Calu3 (cell line): ENCODE measurements at regions not wholly inside any gene's neighbourhood (a gene's known extent, or its start where the extent isn't known, plus 50 kb on each side); places are given as distances from the start of the nearest gene placed in this dataset.
A peak's percentile ranks its signal among the peaks of the same experiment; 100 is the strongest.

ENCODE experiments used
- BruUV-seq: library from RNA; stranded (reverse); fragments of 400-500 nt; replicated peaks from 2 replicates; lab custom pipeline; 2021; lab: Mats Ljungman, UMichigan
- CTCF ChIA-PET: fragments of 300-600 bp; sonication (Branson Sonifier 250); formaldehyde crosslinking; loops from one replicate; lab custom pipeline; 2022; ENCODE audit warnings: antibody characterized with exemption; lab: Charles Lee
- DNase-seq: peaks from one replicate; pipeline ENCODE4 v3.0.0; 2022
- H3K27ac Mint-ChIP-seq: one replicate; pipeline ENCODE4 v1.8.0; 2022; ENCODE audit warnings: mixed read lengths; ENCODE audit not compliant: unreplicated experiment
- H3K27me3 Mint-ChIP-seq: one replicate; pipeline ENCODE4 v1.8.0; 2022; ENCODE audit warnings: mixed read lengths; ENCODE audit not compliant: unreplicated experiment
- H3K36me3 Mint-ChIP-seq: one replicate; pipeline ENCODE4 v1.8.0; 2022; ENCODE audit warnings: mild to moderate bottlenecking, moderate library complexity, mixed read lengths; ENCODE audit not compliant: insufficient read depth, unreplicated experiment
- H3K4me1 Mint-ChIP-seq: one replicate; pipeline ENCODE4 v1.8.0; 2022; ENCODE audit warnings: mild to moderate bottlenecking, low read depth, mixed read lengths; ENCODE audit not compliant: unreplicated experiment
- H3K4me3 Mint-ChIP-seq: one replicate; pipeline ENCODE4 v1.8.0; 2022; ENCODE audit warnings: mild to moderate bottlenecking, low read depth, moderate library complexity, mixed read lengths; ENCODE audit not compliant: unreplicated experiment
- H3K9me3 Mint-ChIP-seq: one replicate; pipeline ENCODE4 v1.8.0; 2022; ENCODE audit warnings: low read depth, mixed read lengths; ENCODE audit not compliant: unreplicated experiment
- intact Hi-C: fragments of 100-400 bp; cut with micrococcal nuclease; formaldehyde crosslinking; loops from one replicate; pipeline ENCODE4 v1.10.0; 2022; ENCODE audit not compliant: unreplicated experiment
- TF ChIP-seq, protein P1 (sequence below): fragments of 200-600 bp; IDR thresholded peaks from one replicate; pipeline ENCODE4 v1.8.0; 2022; ENCODE audit warnings: antibody characterized with exemption; ENCODE audit not compliant: unreplicated experiment

DNA sequence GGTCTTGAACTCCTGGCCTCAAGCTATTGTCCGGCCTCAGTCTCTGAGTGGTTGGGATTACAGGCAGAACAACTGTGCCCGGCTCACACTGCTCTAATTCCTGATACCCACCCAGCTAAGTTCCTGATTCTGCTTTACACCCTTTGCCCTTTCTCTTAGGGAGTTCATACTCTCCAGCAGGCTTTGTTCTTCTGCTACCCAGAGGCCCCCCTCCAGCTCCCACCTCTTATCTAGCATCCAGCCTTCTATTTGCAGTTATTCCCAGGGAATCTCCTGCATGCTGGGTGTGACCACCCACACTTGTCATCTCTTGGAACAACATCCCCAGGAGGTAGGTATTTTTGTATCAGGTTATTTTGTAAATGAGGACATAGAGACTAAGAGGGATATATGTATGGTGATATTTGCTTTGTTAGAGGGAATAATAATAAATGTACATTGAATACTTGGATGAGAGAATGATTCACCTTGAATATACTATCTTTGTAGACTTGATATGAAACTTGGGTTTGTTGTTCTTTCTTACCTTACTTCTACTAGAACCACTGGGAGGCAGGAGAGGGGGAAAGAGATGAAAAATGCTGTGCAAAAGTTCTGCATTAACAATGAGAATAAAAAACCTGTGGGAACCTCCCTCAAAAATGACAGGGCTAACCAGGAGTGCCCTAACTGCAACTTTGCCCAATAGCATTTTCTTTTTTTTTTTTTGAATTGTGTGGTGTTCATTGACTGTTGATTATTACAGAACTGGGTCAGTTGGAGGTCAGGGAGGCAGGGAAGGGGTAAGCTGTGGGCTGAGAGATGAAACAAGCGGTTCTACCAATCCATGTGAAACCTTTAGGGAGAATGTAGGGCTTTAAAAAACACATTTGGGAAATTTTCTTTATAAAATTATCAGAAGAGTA is 157.4 kb downstream of the SPRY1 start:
- Mint-ChIP-seq H3K36me3 (peaks cover 12% of the 10 kb centered on the region), H3K27me3 (no peaks in the 10 kb centered on the region), H3K27ac (peak overlapping the region; percentile 90), H3K9me3 (peaks cover 2% of the 10 kb centered on the region), H3K4me3 (no peak overlapping the region), H3K4me1 (peaks cover 53% of the 10 kb centered on the region)
- BruUV-seq: no TSS peak
- intact Hi-C loops: loop anchor here (2.0 kb wide), 3 partner anchors 75 to 107 kb away; no protein-coding TSS in a partner anchor
- CTCF ChIA-PET: interaction anchor here (1.2 to 1.4 kb wide), 2 partner anchors 11 to 155 kb away, joined by 3 read pairs; no protein-coding TSS in a partner anchor
- no peak for DNase-seq
- TF ChIP-seq, protein P1, sequence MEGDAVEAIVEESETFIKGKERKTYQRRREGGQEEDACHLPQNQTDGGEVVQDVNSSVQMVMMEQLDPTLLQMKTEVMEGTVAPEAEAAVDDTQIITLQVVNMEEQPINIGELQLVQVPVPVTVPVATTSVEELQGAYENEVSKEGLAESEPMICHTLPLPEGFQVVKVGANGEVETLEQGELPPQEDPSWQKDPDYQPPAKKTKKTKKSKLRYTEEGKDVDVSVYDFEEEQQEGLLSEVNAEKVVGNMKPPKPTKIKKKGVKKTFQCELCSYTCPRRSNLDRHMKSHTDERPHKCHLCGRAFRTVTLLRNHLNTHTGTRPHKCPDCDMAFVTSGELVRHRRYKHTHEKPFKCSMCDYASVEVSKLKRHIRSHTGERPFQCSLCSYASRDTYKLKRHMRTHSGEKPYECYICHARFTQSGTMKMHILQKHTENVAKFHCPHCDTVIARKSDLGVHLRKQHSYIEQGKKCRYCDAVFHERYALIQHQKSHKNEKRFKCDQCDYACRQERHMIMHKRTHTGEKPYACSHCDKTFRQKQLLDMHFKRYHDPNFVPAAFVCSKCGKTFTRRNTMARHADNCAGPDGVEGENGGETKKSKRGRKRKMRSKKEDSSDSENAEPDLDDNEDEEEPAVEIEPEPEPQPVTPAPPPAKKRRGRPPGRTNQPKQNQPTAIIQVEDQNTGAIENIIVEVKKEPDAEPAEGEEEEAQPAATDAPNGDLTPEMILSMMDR: no peak

DNA sequence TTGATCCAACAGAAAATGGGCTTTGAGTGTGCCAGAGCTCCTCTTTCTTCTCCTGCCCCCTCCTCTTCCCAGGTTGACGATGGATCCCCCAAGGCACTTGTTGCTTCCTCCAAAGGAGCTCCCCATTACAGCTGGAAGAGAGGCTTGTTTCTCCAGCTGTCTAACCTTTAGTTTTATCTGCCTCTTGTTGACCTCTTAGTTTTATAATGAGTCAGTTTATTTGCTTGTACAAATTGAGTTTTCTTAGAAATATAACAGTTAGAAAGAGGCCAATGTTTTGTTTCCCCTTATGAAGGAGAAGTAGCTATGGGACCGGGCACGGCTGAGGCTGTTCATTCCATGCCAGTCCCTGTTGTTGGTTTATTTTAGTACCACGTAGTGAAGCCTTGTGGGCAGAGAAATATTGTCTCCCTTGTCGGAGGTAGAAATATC is 158.2 kb downstream of the SPRY1 start:
- no peak for DNase-seq
- Mint-ChIP-seq H3K27me3 (no peaks in the 10 kb centered on the region), H3K36me3 (peaks cover 12% of the 10 kb centered on the region), H3K27ac (peak overlapping the region; percentile 90), H3K9me3 (peaks cover under 1% of the 10 kb centered on the region), H3K4me3 (peak overlapping the region; percentile 55), H3K4me1 (peaks cover 62% of the 10 kb centered on the region)
- BruUV-seq: no TSS peak
- intact Hi-C loops: loop anchor here (1.0 to 5.0 kb wide), 6 partner anchors 33 to 557 kb away; no protein-coding TSS in a partner anchor
- TF ChIP-seq, protein P1: no peak
- CTCF ChIA-PET: interaction anchor here (0.6 to 2.1 kb wide), 4 partner anchors 10 to 76 kb away, joined by 3 to 6 read pairs (median 4); no protein-coding TSS in a partner anchor

DNA sequence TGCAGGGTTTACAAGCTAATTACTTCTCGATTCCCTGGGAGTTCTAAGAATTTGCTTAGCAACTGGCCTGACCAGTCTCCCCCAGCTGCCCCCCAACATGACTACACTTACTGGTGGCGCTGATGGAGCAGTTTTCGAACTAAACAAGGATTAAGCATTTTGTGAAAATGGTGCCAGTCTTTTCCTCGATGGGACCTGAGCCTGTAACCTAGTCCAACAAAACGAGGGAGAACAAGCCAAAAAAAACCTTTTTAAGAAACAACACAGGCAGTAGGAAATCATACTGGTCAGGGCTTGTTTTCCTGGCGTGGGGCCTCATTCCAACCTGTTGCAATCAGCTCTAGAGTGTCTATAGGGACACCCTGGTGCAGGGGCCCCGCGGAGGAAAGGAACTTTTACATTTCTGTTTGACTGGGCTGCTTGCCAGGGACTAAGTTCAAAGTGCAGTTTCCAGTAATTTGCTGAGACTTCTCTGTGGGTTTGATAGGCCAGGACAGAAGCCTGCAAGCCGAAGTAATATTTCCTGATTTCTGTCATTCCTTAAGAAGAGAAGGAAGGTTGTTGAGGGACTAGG is 158.7 kb downstream of the SPRY1 start:
- intact Hi-C loops: loop anchor here (1.0 to 5.0 kb wide), 6 partner anchors 33 to 557 kb away; no protein-coding TSS in a partner anchor
- Mint-ChIP-seq H3K4me3 (peak overlapping the region; percentile 55), H3K4me1 (peaks cover 67% of the 10 kb centered on the region), H3K36me3 (peaks cover 12% of the 10 kb centered on the region), H3K27ac (peak overlapping the region; percentile 90), H3K9me3 (no peaks in the 10 kb centered on the region), H3K27me3 (no peaks in the 10 kb centered on the region)
- BruUV-seq: no TSS peak
- TF ChIP-seq, protein P1: no peak
- DNase-seq: peak; percentile 88
- CTCF ChIA-PET: interaction anchor here (0.6 to 2.1 kb wide), 6 partner anchors 9 to 76 kb away, joined by 3 to 6 read pairs (median 4); no protein-coding TSS in a partner anchor

DNA sequence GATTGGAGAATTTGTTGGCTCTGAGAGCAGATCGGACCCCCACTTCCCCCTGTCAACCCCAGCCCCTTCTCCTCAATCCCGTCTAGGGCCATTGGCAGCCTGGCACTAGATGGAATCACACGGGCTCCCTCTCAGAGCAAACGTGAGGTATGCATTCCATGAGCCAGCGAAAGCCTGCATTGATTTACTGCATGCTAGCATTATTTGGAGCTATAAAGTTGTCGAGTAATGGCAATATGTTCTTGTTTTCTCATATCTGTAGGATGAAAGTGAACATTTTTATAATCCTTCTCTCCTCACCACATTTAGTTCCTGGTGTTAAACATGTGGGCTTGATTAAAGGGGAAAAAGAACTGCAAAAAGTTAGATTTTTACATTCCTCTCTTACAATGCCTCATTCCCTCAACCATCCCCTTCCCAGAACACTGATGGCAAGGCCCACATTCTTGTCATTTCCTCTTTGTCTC is 159.2 kb downstream of the SPRY1 start:
- Mint-ChIP-seq H3K9me3 (no peaks in the 10 kb centered on the region), H3K4me1 (peaks cover 72% of the 10 kb centered on the region), H3K4me3 (peak overlapping the region; percentile 55), H3K36me3 (peaks cover 12% of the 10 kb centered on the region), H3K27ac (peak overlapping the region; percentile 90), H3K27me3 (no peaks in the 10 kb centered on the region)
- CTCF ChIA-PET: interaction anchor here (0.7 to 2.1 kb wide), 3 partner anchors 9 to 48 kb away, joined by 3 to 6 read pairs (median 4); no protein-coding TSS in a partner anchor
- BruUV-seq: no TSS peak
- intact Hi-C loops: loop anchor here (1.0 to 5.0 kb wide), 6 partner anchors 32 to 556 kb away; no protein-coding TSS in a partner anchor
- DNase-seq: no peak
- TF ChIP-seq, protein P1: no peak
